ENCODE measurements at regions not wholly inside any gene's neighbourhood (a gene's known extent, or its start where the extent isn't known, plus 50 kb on each side); places are given as distances from the start of the nearest gene placed in this dataset.

DNA sequence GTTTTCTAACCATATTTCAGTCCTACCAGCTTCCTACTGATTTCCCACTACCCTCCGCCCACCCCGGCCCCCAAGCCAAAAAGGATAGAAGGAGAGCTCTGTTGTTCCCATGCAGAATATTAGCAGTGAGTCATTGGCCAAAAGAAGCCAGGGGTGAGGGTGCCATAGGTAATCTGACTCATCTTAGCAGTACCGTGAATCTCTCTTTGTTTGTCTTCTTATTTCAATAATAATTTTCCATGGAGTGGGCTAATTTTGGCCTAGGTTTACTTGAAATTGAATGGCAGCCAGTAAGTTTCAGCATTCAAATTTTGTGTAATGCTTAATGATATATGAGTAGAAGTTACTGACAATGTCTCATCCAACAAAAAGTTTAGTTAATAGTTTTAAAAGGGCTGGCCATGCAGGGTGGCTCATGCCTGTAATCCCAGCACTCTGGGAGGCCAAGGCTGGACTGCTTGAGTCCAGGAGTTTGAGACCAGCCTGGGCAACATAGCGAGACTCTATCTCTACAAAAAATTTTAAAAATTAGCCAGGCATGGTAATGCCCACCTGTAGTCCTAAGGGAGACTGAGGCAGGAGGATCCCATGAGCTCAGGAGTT, 74.2 kb downstream of the C9orf152 start:
- H3K36me3 ChIP-seq (ENCODE audit: control insufficient read depth, insufficient read depth, low read length): no peaks in the 10 kb centered on the region
- H3K9ac ChIP-seq: no peak overlapping the region
- TF ChIP-seq, protein P1, sequence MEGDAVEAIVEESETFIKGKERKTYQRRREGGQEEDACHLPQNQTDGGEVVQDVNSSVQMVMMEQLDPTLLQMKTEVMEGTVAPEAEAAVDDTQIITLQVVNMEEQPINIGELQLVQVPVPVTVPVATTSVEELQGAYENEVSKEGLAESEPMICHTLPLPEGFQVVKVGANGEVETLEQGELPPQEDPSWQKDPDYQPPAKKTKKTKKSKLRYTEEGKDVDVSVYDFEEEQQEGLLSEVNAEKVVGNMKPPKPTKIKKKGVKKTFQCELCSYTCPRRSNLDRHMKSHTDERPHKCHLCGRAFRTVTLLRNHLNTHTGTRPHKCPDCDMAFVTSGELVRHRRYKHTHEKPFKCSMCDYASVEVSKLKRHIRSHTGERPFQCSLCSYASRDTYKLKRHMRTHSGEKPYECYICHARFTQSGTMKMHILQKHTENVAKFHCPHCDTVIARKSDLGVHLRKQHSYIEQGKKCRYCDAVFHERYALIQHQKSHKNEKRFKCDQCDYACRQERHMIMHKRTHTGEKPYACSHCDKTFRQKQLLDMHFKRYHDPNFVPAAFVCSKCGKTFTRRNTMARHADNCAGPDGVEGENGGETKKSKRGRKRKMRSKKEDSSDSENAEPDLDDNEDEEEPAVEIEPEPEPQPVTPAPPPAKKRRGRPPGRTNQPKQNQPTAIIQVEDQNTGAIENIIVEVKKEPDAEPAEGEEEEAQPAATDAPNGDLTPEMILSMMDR (IDR thresholded peaks at IDR 0.05): no peak
- H3K9me3 ChIP-seq (ENCODE audit: control insufficient read depth, low read length): no peaks in the 10 kb centered on the region
- no peaks in the 10 kb centered on the region for H3K79me2 ChIP-seq
- no peaks in the 10 kb centered on the region for H3K27me3 ChIP-seq (ENCODE audit: control insufficient read depth, insufficient read depth, low read length)
- no peak overlapping the region for H3K27ac ChIP-seq
- no peak overlapping the region for H2AFZ ChIP-seq
- H3K4me1 ChIP-seq: peaks cover 8% of the 10 kb centered on the region
- H3K4me3 ChIP-seq (ENCODE audit: low read depth, low read length): no peak overlapping the region
- H3K4me2 ChIP-seq (ENCODE audit: low read length): no peak overlapping the region

DNA sequence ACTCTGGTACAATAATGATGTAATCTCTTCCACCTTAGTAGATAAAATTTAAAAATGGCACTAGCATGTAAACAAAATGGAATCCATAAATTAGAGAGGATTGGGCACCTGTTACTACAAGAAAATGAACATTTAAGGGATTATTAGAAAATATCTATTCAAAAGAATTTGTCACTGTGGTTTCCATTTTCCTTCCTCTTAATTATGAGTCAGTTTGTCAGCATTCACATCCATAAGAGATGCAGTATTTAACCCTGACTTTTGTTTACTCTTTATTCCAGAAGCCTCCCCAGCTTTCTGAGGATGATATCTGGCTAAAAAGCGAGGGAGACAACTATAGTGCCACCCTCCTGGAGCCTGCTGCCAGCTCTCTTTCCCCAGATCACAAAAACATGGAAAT, 72.1 kb downstream of the C9orf152 start:
- Histone ChIP-seq H3K4me1 (peaks cover 8% of the 10 kb centered on the region), H2AFZ (no peak overlapping the region), H3K36me3 (ENCODE audit: control insufficient read depth, insufficient read depth, low read length) (no peaks in the 10 kb centered on the region), H3K27ac (no peak overlapping the region), H3K4me2 (ENCODE audit: low read length) (no peak overlapping the region), H3K9ac (no peak overlapping the region), H3K9me3 (ENCODE audit: control insufficient read depth, low read length) (no peaks in the 10 kb centered on the region), H3K79me2 (no peaks in the 10 kb centered on the region), H3K27me3 (ENCODE audit: control insufficient read depth, insufficient read depth, low read length) (no peaks in the 10 kb centered on the region), H3K4me3 (ENCODE audit: low read depth, low read length) (no peak overlapping the region)
- TF ChIP-seq, protein P1 (IDR thresholded peaks at IDR 0.05): no peak

GRCh38 chr9:110136802-110137201, 71.2 kb downstream of the C9orf152 start:
- Histone ChIP-seq H3K4me2 (ENCODE audit: low read length) (no peak overlapping the region), H2AFZ (no peak overlapping the region), H3K9ac (no peak overlapping the region), H3K27me3 (ENCODE audit: control insufficient read depth, insufficient read depth, low read length) (no peaks in the 10 kb centered on the region), H3K79me2 (no peaks in the 10 kb centered on the region), H3K4me3 (ENCODE audit: low read depth, low read length) (no peak overlapping the region), H3K4me1 (peaks cover 6% of the 10 kb centered on the region), H3K36me3 (ENCODE audit: control insufficient read depth, insufficient read depth, low read length) (no peaks in the 10 kb centered on the region), H3K9me3 (ENCODE audit: control insufficient read depth, low read length) (no peaks in the 10 kb centered on the region), H3K27ac (no peak overlapping the region)
- TF ChIP-seq, protein P1 (IDR thresholded peaks at IDR 0.05): no peak

DNA sequence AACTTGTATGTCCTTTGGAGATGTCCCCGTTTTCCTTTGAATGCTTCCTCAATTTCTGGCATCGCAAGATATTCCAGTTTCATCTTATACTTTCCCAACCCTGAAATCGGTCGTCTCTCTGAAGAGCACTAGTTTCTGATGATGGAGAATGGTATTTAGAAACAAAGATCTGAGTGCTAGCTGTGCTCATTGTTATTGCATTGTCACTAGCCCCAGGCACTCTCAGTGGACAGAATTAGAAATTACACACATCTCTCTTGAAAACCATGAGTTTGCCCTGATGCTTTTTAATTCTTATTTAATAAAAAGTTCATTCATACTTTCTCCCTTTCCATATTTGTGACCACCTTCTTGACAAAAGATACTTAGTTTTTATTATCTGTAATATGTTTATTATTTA, 67.7 kb downstream of the C9orf152 start:
- no peak overlapping the region for H3K9ac ChIP-seq
- H3K9me3 ChIP-seq (ENCODE audit: control insufficient read depth, low read length): no peaks in the 10 kb centered on the region
- no peak overlapping the region for H3K4me3 ChIP-seq (ENCODE audit: low read depth, low read length)
- H3K4me2 ChIP-seq (ENCODE audit: low read length): no peak overlapping the region
- peaks cover 5% of the 10 kb centered on the region for H3K79me2 ChIP-seq
- H3K27ac ChIP-seq: no peak overlapping the region
- TF ChIP-seq, protein P1 (IDR thresholded peaks at IDR 0.05): no peak
- no peaks in the 10 kb centered on the region for H3K27me3 ChIP-seq (ENCODE audit: control insufficient read depth, insufficient read depth, low read length)
- no peaks in the 10 kb centered on the region for H3K36me3 ChIP-seq (ENCODE audit: control insufficient read depth, insufficient read depth, low read length)
- peaks cover 5% of the 10 kb centered on the region for H3K4me1 ChIP-seq
- H2AFZ ChIP-seq: no peak overlapping the region

DNA sequence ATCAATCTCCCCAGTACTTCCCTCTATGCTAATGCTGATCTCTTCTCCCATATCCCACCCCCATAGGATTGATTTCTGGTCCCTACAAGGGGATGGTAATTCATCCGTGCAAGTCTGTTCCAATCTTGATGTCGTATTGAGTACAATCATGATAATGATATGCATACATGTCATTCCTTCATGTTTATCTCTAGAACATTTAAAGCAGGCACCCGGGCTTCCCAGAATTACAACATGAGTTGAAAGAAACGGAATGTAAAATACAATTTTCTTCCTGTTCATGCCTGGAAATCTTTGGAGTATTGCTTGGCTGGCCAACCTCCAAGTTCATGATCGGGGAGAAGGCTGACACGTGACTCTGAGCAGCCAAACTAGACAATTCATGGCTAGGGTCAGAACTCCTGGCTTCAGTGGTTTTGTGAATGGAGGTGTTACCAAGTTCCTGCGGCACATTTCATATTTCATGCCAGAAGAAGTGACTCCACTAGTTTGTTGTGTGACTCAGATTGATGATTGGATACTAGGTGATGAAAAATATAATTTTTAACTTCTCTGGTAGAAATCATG, 66.6 kb downstream of the C9orf152 start:
- peaks cover 5% of the 10 kb centered on the region for H3K4me1 ChIP-seq
- no peak overlapping the region for H2AFZ ChIP-seq
- no peak overlapping the region for H3K4me3 ChIP-seq (ENCODE audit: low read depth, low read length)
- no peaks in the 10 kb centered on the region for H3K9me3 ChIP-seq (ENCODE audit: control insufficient read depth, low read length)
- no peak overlapping the region for H3K4me2 ChIP-seq (ENCODE audit: low read length)
- TF ChIP-seq, protein P1 (IDR thresholded peaks at IDR 0.05): no peak
- H3K27me3 ChIP-seq (ENCODE audit: control insufficient read depth, insufficient read depth, low read length): no peaks in the 10 kb centered on the region
- no peak overlapping the region for H3K27ac ChIP-seq
- no peak overlapping the region for H3K9ac ChIP-seq
- peaks cover 6% of the 10 kb centered on the region for H3K79me2 ChIP-seq
- H3K36me3 ChIP-seq (ENCODE audit: control insufficient read depth, insufficient read depth, low read length): no peaks in the 10 kb centered on the region

Measured in parathyroid adenoma (tissue), 2 donors.